ENCODE measurements at regions not wholly inside any gene's neighbourhood (a gene's known extent, or its start where the extent isn't known, plus 50 kb on each side); places are given as distances from the start of the nearest gene placed in this dataset.

- no peaks in the 10 kb centered on the region for H3K4me1 Mint-ChIP-seq (ENCODE audit: insufficient read depth, unreplicated experiment)
- intact Hi-C loops (cut with micrococcal nuclease): no loop called here
- BruUV-seq (replicated peaks): no TSS peak
- ChIA-PET CTCF (interaction anchor here (0.6 to 1.9 kb wide), 5 partner anchors 12 to 1136 kb away, joined by 3 to 5 read pairs (median 5); no protein-coding TSS in a partner anchor), POLR2A (interaction anchor here (0.6 to 4.4 kb wide), 7 partner anchors 8 to 108 kb away, joined by 3 to 23 read pairs (median 4); no protein-coding TSS in a partner anchor)
- H3K27ac Mint-ChIP-seq (ENCODE audit: low read depth, unreplicated experiment): no peak overlapping the region
- peaks cover 6% of the 10 kb centered on the region for H3K36me3 Mint-ChIP-seq (ENCODE audit: insufficient read depth, unreplicated experiment)
- peaks cover 20% of the 10 kb centered on the region for H3K27me3 Mint-ChIP-seq (ENCODE audit: insufficient read depth, unreplicated experiment)
- H3K9me3 Mint-ChIP-seq (ENCODE audit: unreplicated experiment): no peaks in the 10 kb centered on the region
- no peak overlapping the region for H3K4me3 Mint-ChIP-seq (ENCODE audit: unreplicated experiment)
- no peak for TF ChIP-seq CTCF (IDR thresholded peaks at IDR 0.05; ENCODE audit: unreplicated experiment)
- DNase-seq (ENCODE audit: unreplicated experiment): no peak
These were observed 144.0 kb upstream of the IRF2BP2 start for GRCh38 chr1:234753979-234754378.

- ChIA-PET POLR2A (interaction anchor here (0.6 to 4.4 kb wide), 4 partner anchors 10 to 620 kb away, joined by 3 to 23 read pairs (median 3); no protein-coding TSS in a partner anchor), CTCF (interaction anchor here (1.2 kb wide), 1 partner anchor 24 kb away, joined by 3 read pairs; no protein-coding TSS in a partner anchor)
- H3K27me3 Mint-ChIP-seq (ENCODE audit: insufficient read depth, unreplicated experiment): peaks cover 20% of the 10 kb centered on the region
- no peak overlapping the region for H3K27ac Mint-ChIP-seq (ENCODE audit: low read depth, unreplicated experiment)
- no peak overlapping the region for H3K4me3 Mint-ChIP-seq (ENCODE audit: unreplicated experiment)
- BruUV-seq (replicated peaks): no TSS peak
- DNase-seq (ENCODE audit: unreplicated experiment): no peak
- intact Hi-C loops (cut with micrococcal nuclease): no loop called here
- peaks cover 5% of the 10 kb centered on the region for H3K36me3 Mint-ChIP-seq (ENCODE audit: insufficient read depth, unreplicated experiment)
- TF ChIP-seq CTCF (IDR thresholded peaks at IDR 0.05; ENCODE audit: unreplicated experiment): no peak
- no peaks in the 10 kb centered on the region for H3K9me3 Mint-ChIP-seq (ENCODE audit: unreplicated experiment)
- no peaks in the 10 kb centered on the region for H3K4me1 Mint-ChIP-seq (ENCODE audit: insufficient read depth, unreplicated experiment)
These were observed 142.9 kb upstream of the IRF2BP2 start for GRCh38 chr1:234752927-234753326.

GRCh38 chr1:234751678-234752077 is 141.7 kb upstream of the IRF2BP2 start:
- intact Hi-C loops (cut with micrococcal nuclease): no loop called here
- H3K4me1 Mint-ChIP-seq (ENCODE audit: insufficient read depth, unreplicated experiment): no peaks in the 10 kb centered on the region
- CTCF ChIA-PET: interaction anchor here (0.5 to 0.9 kb wide), 2 partner anchors 237 to 274 kb away, joined by 3 to 4 read pairs; no protein-coding TSS in a partner anchor

More at GRCh38 chr1:234751678-234752077, 141.7 kb upstream of the IRF2BP2 start:
- TF ChIP-seq CTCF (IDR thresholded peaks at IDR 0.05; ENCODE audit: unreplicated experiment): no peak
- no peak overlapping the region for H3K27ac Mint-ChIP-seq (ENCODE audit: low read depth, unreplicated experiment)
- POLR2A ChIA-PET: interaction anchor here (0.6 to 0.7 kb wide), 2 partner anchors 189 to 220 kb away, joined by 3 to 4 read pairs; no protein-coding TSS in a partner anchor
- H3K27me3 Mint-ChIP-seq (ENCODE audit: insufficient read depth, unreplicated experiment): peaks cover 11% of the 10 kb centered on the region
- no TSS peak for BruUV-seq (replicated peaks)
- no peaks in the 10 kb centered on the region for H3K36me3 Mint-ChIP-seq (ENCODE audit: insufficient read depth, unreplicated experiment)
- H3K9me3 Mint-ChIP-seq (ENCODE audit: unreplicated experiment): no peaks in the 10 kb centered on the region
- no peak for DNase-seq (ENCODE audit: unreplicated experiment)
- H3K4me3 Mint-ChIP-seq (ENCODE audit: unreplicated experiment): no peak overlapping the region
